A549 (cell line): ENCODE measurements at regions not wholly inside any gene's neighbourhood (a gene's known extent, or its start where the extent isn't known, plus 50 kb on each side); places are given as distances from the start of the nearest gene placed in this dataset.

Experiments
- ATAC-seq, 2 experiments: fragments of 200-7000 bp in 1 of 2; fragments of >200 bp in 1 of 2; cut with Nextera tagmentation in 1 of 2; cut with Tn5 transposase in 1 of 2; 3 replicates each; pipeline versions ENCODE4 v1.8.0 to v1.9.1; 2018 to 2020; ENCODE audit warnings: mild to moderate bottlenecking in 1 of 2, moderate library complexity in 1 of 2
- CTCF ChIA-PET: fragments of 300-600 bp; sonication (Branson Sonifier 250); formaldehyde crosslinking; extraction: SDS; loops from one replicate; lab custom pipeline; 2021; ENCODE audit warnings: antibody characterized with exemption, inconsistent platforms; lab: Yijun Ruan, JAX
- POLR2A ChIA-PET: fragments of 350-600 bp; formaldehyde crosslinking; extraction: SDS; loops from one replicate; lab custom pipeline; 2021; ENCODE audit warnings: antibody characterized with exemption, inconsistent platforms; lab: Yijun Ruan, JAX
- DNase-seq, 2 experiments: peaks; one replicate each; pipeline versions ENCODE4 v3.0.0 to v3.0.0-alpha.2; 2011 to 2016; ENCODE audit warnings: low read depth in 1 of 2, low spot score in 1 of 2
- FAIRE-seq: peaks from 2 replicates; lab custom pipeline; 2011; peaks lifted over from hg19 to GRCh38; lab: Jason Lieb, UNC
- H3K27ac ChIP-seq, 2 experiments: fragments of >200 bp; sonication (Bioruptor Twin); formaldehyde crosslinking; 3 replicates each; pipeline ENCODE4 v1.5.1; 2016 to 2017
- H3K4me1 ChIP-seq: fragments of >200 bp; sonication (Bioruptor Twin); formaldehyde crosslinking; 3 replicates; pipeline ENCODE4 v1.6.1; 2016
- H3K4me2 ChIP-seq: fragments of >200 bp; sonication (Bioruptor Twin); formaldehyde crosslinking; 3 replicates; pipeline ENCODE4 v1.6.1; 2016
- H3K4me3 ChIP-seq: fragments of >200 bp; sonication (Bioruptor Twin); formaldehyde crosslinking; 3 replicates; pipeline ENCODE4 v1.5.1; 2016
- H3K9me3 ChIP-seq: fragments of >200 bp; sonication (Bioruptor Twin); formaldehyde crosslinking; 3 replicates; pipeline ENCODE4 v1.6.1; 2016
- ATOH8 ChIP-seq: fragments of 250-450 bp; sonication (Bioruptor Pico); IDR thresholded peaks from 2 replicates; pipeline ENCODE4 v1.5.0; 2020; ENCODE audit warnings: low read depth, mild to moderate bottlenecking, moderate library complexity
- BCL3 ChIP-seq: fragments of >200 bp; sonication (Bioruptor Twin); formaldehyde crosslinking; IDR thresholded peaks from 3 replicates; pipeline ENCODE4 v1.6.1; 2016
- BHLHE40 ChIP-seq: IDR thresholded peaks from 2 replicates; pipeline ENCODE4 v1.6.1; 2012; ENCODE audit warnings: low read depth, low read length, inconsistent platforms
- CBX8 ChIP-seq: fragments of 200-600 bp; sonication (generic); IDR thresholded peaks from 2 replicates; pipeline ENCODE4 v1.6.1; 2016
- CHD2 ChIP-seq: fragments of 150-350 bp; IDR thresholded peaks from 2 replicates; pipeline ENCODE4 v1.6.1; 2014; ENCODE audit warnings: low read length; ENCODE audit not compliant: partially characterized antibody
- CTCF ChIP-seq: fragments of >200 bp; sonication (Bioruptor Twin); formaldehyde crosslinking; IDR thresholded peaks from 3 replicates; pipeline ENCODE4 v1.5.1; 2016
- ELK1 ChIP-seq: fragments of 150-350 bp; IDR thresholded peaks from 2 replicates; pipeline ENCODE4 v1.6.1; 2014; ENCODE audit warnings: low read depth, mild to moderate bottlenecking, low read length
- ESRRA ChIP-seq: fragments of 150-350 bp; IDR thresholded peaks from 2 replicates; pipeline ENCODE4 v1.6.1; 2014; ENCODE audit warnings: mild to moderate bottlenecking, low read length, borderline replicate concordance
- FOSB ChIP-seq: fragments of 250-450 bp; sonication (Bioruptor Pico); IDR thresholded peaks from 2 replicates; pipeline ENCODE4 v1.5.0; 2020; ENCODE audit warnings: mild to moderate bottlenecking, moderate library complexity
- HEYL ChIP-seq: fragments of 250-450 bp; sonication (Bioruptor Pico); IDR thresholded peaks from 2 replicates; pipeline ENCODE4 v1.8.0; 2021; ENCODE audit warnings: mild to moderate bottlenecking, moderate library complexity
- HOXB5 ChIP-seq: fragments of 250-450 bp; sonication (Bioruptor Pico); IDR thresholded peaks from 2 replicates; pipeline ENCODE4 v1.5.0; 2020; ENCODE audit warnings: mild to moderate bottlenecking, moderate library complexity
- JUN ChIP-seq, 2 experiments: fragments of >200 bp; sonication (Bioruptor Twin); formaldehyde crosslinking; IDR thresholded peaks; 2 replicates in 1 of 2; 3 replicates in 1 of 2; pipeline ENCODE4 v1.6.1; 2016 to 2017
- JUNB ChIP-seq: fragments of >200 bp; sonication (Bioruptor Twin); formaldehyde crosslinking; IDR thresholded peaks from 2 replicates; pipeline ENCODE4 v1.6.1; 2016
- KDM5A ChIP-seq: fragments of 200-600 bp; sonication (generic); IDR thresholded peaks from 2 replicates; pipeline ENCODE4 v1.6.1; 2016; ENCODE audit warnings: antibody characterized with exemption, mild to moderate bottlenecking
- MAFK ChIP-seq: fragments of 450-650 bp; IDR thresholded peaks from 2 replicates; pipeline ENCODE4 v1.6.1; 2014; ENCODE audit not compliant: partially characterized antibody
- NFE2L2 ChIP-seq: fragments of 150-350 bp; conservative IDR thresholded peaks from 2 replicates; pipeline ENCODE4 v1.6.1; 2014; ENCODE audit warnings: low read length
- NPAS2 ChIP-seq: fragments of 250-450 bp; sonication (Bioruptor Pico); IDR thresholded peaks from 2 replicates; pipeline ENCODE4 v1.8.0; 2022; ENCODE audit warnings: mild to moderate bottlenecking, moderate library complexity, borderline replicate concordance
- NR3C1 ChIP-seq: fragments of >200 bp; sonication (Bioruptor Twin); formaldehyde crosslinking; IDR thresholded peaks from 3 replicates; pipeline ENCODE4 v1.6.1; 2017
- PBX3 ChIP-seq: IDR thresholded peaks from 2 replicates; pipeline ENCODE4 v1.6.1; 2012
- RAD21 ChIP-seq, 2 experiments: fragments of >200 bp in 1 of 2; sonication (Bioruptor Twin) in 1 of 2; formaldehyde crosslinking in 1 of 2; IDR thresholded peaks in 1 of 2; conservative IDR thresholded peaks in 1 of 2; 2 replicates in 1 of 2; 3 replicates in 1 of 2; pipeline ENCODE4 v1.6.1; 2012 to 2018; ENCODE audit warnings: inconsistent platforms in 1 of 2
- RCOR1 ChIP-seq: fragments of 150-350 bp; IDR thresholded peaks from 2 replicates; pipeline ENCODE4 v1.6.1; 2014; ENCODE audit warnings: antibody characterized with exemption, low read length, low read depth
- REST ChIP-seq: fragments of 200-600 bp; sonication (generic); IDR thresholded peaks from 2 replicates; pipeline ENCODE4 v1.6.1; 2016; ENCODE audit warnings: antibody characterized with exemption, mild to moderate bottlenecking, moderate library complexity
- RNF2 ChIP-seq: fragments of 200-600 bp; sonication (generic); IDR thresholded peaks from 2 replicates; pipeline ENCODE4 v1.6.1; 2016; ENCODE audit warnings: low read depth, mild to moderate bottlenecking, antibody characterized with exemption, moderate library complexity, borderline replicate concordance
- SREBF2 ChIP-seq: fragments of 450-650 bp; IDR thresholded peaks from 2 replicates; pipeline ENCODE4 v1.6.1; 2014; ENCODE audit warnings: mild to moderate bottlenecking, moderate library complexity
- TP53 ChIP-seq: fragments of 250-450 bp; sonication (Bioruptor Pico); IDR thresholded peaks from 2 replicates; pipeline ENCODE4 v1.5.0; 2021; ENCODE audit warnings: mild to moderate bottlenecking, moderate library complexity
- ZNF302 ChIP-seq: fragments of 250-450 bp; sonication (Bioruptor Pico); IDR thresholded peaks from 2 replicates; pipeline ENCODE4 v1.9.0; 2021; ENCODE audit warnings: inconsistent platforms, mild to moderate bottlenecking, moderate library complexity
- ZSCAN20 ChIP-seq: fragments of 250-450 bp; sonication (Bioruptor Pico); IDR thresholded peaks from 2 replicates; pipeline ENCODE4 v1.8.0; 2022; ENCODE audit warnings: mild to moderate bottlenecking, moderate library complexity
- WGBS: methylation state at CpG from one replicate; pipeline ENCODE4 v1.1.6; 2017; ENCODE audit errors: missing lambda C conversion rate; 5-methylcytosine and 5-hydroxymethylcytosine counted together
- TF ChIP-seq, protein P1 (sequence below): fragments of 450-650 bp; IDR thresholded peaks from 2 replicates; pipeline ENCODE4 v1.6.1; 2014; ENCODE audit warnings: antibody characterized with exemption

GRCh38 chr4:19368800-19369199 lies 882.9 kb upstream of the SLIT2 start:
- no peaks in the 10 kb centered on the region for H3K9me3 ChIP-seq
- ATAC-seq (no peak), DNase-seq (no peak), FAIRE-seq (no peak)
- no peak overlapping the region for H3K27ac ChIP-seq
- H3K4me1 ChIP-seq, result no peaks in the 10 kb centered on the region
- H3K4me2 ChIP-seq, result no peak overlapping the region
- ChIA-PET POLR2A (no interaction called here), CTCF (no interaction called here)
- no peak overlapping the region for H3K4me3 ChIP-seq
- WGBS, result 5% methylated on average over 3 of the region's 3 CpGs
- TF ChIP-seq SREBF2, result no peak
- TF ChIP-seq HEYL (CRISPR knock-in tag), result no peak
- no peak for TF ChIP-seq KDM5A
- no peak for TF ChIP-seq RCOR1
- no peak for TF ChIP-seq TP53 (CRISPR knock-in tag)
- TF ChIP-seq ELK1, result no peak
- TF ChIP-seq RNF2, result no peak
- TF ChIP-seq HOXB5 (CRISPR knock-in tag), result no peak
- TF ChIP-seq CTCF, result no peak
- TF ChIP-seq ESRRA, result no peak
- no peak for TF ChIP-seq ZSCAN20 (CRISPR knock-in tag)
- TF ChIP-seq PBX3, result no peak
- no peak for TF ChIP-seq ATOH8 (CRISPR knock-in tag)
- TF ChIP-seq ZNF302 (CRISPR knock-in tag), result no peak

- FAIRE-seq (no peak), DNase-seq (no peak), ATAC-seq (no peak)
- no peak overlapping the region for H3K27ac ChIP-seq
- no peak overlapping the region for H3K4me3 ChIP-seq
- ChIA-PET CTCF (no interaction called here), POLR2A (no interaction called here)
- H3K4me2 ChIP-seq, result no peak overlapping the region
- WGBS, result 7% methylated on average over 2 of the region's 2 CpGs
- TF ChIP-seq JUNB (no peak), HEYL (CRISPR knock-in tag) (no peak), MAFK (no peak), RAD21 (conservative IDR thresholded peaks at IDR 0.05 in 1 of 2, IDR thresholded peaks at IDR 0.05 in 1 of 2) (no peak), NPAS2 (no peak), NFE2L2 (no peak), KDM5A (no peak), FOSB (CRISPR knock-in tag) (no peak), BCL3 (no peak), CHD2 (no peak), JUN (IDR thresholded peaks at IDR 0.05) (no peak), NR3C1 (no peak), CBX8 (no peak), BHLHE40 (no peak), SREBF2 (no peak), REST (no peak)
- TF ChIP-seq, protein P1, sequence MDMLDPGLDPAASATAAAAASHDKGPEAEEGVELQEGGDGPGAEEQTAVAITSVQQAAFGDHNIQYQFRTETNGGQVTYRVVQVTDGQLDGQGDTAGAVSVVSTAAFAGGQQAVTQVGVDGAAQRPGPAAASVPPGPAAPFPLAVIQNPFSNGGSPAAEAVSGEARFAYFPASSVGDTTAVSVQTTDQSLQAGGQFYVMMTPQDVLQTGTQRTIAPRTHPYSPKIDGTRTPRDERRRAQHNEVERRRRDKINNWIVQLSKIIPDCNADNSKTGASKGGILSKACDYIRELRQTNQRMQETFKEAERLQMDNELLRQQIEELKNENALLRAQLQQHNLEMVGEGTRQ, result no peak
- H3K4me1 ChIP-seq, result no peaks in the 10 kb centered on the region
- no peaks in the 10 kb centered on the region for H3K9me3 ChIP-seq
Observed at GRCh38 chr4:19366916-19367315, 884.8 kb upstream of the SLIT2 start.
